IMR-90 (cell line): ENCODE measurements at regions not wholly inside any gene's neighbourhood (a gene's known extent, or its start where the extent isn't known, plus 50 kb on each side); places are given as distances from the start of the nearest gene placed in this dataset.

ENCODE experiments used
- ATAC-seq: fragments of 200-7000 bp; cut with Tn5 transposase; 2 replicates; pipeline ENCODE4 v1.9.1; 2020; ENCODE audit warnings: low read depth, mild to moderate bottlenecking, moderate library complexity
- BruUV-seq: library from RNA; stranded (reverse); fragments of 400-500 nt; replicated peaks from 2 replicates; lab custom pipeline; 2021; lab: Mats Ljungman, UMichigan
- CTCF ChIA-PET: fragments of 300-600 bp; formaldehyde crosslinking; extraction: SDS; loops from one replicate; lab custom pipeline; 2021; ENCODE audit warnings: antibody characterized with exemption; lab: Yijun Ruan, JAX
- POLR2A ChIA-PET: fragments of 300-600 bp; sonication (Branson Sonifier 250); formaldehyde crosslinking; loops from one replicate; lab custom pipeline; 2022; ENCODE audit warnings: antibody characterized with exemption; ENCODE audit not compliant: unreplicated experiment; lab: Charles Lee
- DNase-seq: peaks from one replicate; pipeline ENCODE4 v3.0.0; 2013
- H2AFZ ChIP-seq: replicated peaks from 2 replicates; pipeline ENCODE3; 2013; ENCODE audit warnings: low read length, mild to moderate bottlenecking; ENCODE audit not compliant: poor library complexity
- H2AK5ac ChIP-seq: 2 replicates; pipeline ENCODE4 v1.6.1; 2013; ENCODE audit warnings: low read depth, low read length, inconsistent platforms
- H2AK9ac ChIP-seq: replicated peaks from 2 replicates; pipeline ENCODE3; 2013; ENCODE audit warnings: mild to moderate bottlenecking, low read depth, low read length, moderate library complexity; ENCODE audit not compliant: poor library complexity
- H2BK120ac ChIP-seq: 2 replicates; pipeline ENCODE4 v1.6.1; 2013; ENCODE audit warnings: low read depth, low read length, inconsistent platforms
- H2BK15ac ChIP-seq: 3 replicates; pipeline ENCODE4 v1.6.1; 2013; ENCODE audit warnings: low read depth, low read length, inconsistent platforms
- H2BK20ac ChIP-seq: 2 replicates; pipeline ENCODE4 v1.6.1; 2013; ENCODE audit warnings: low read depth, mild to moderate bottlenecking, inconsistent platforms, low read length, moderate library complexity
- H2BK5ac ChIP-seq: 2 replicates; pipeline ENCODE4 v1.6.1; 2013; ENCODE audit warnings: mild to moderate bottlenecking, low read depth, low read length, inconsistent platforms; ENCODE audit not compliant: poor library complexity, severe bottlenecking
- H3K14ac ChIP-seq: replicated peaks from 2 replicates; pipeline ENCODE4 v1.6.1; 2013; ENCODE audit warnings: low read depth, low read length, inconsistent platforms
- H3K18ac ChIP-seq: 2 replicates; pipeline ENCODE4 v1.6.1; 2013; ENCODE audit warnings: low read depth, low read length, control low read depth
- H3K23ac ChIP-seq: 2 replicates; pipeline ENCODE4 v1.6.1; 2013; ENCODE audit warnings: low read depth, low read length, inconsistent platforms
- H3K27ac ChIP-seq: 2 replicates; pipeline ENCODE4 v1.5.1; 2013; ENCODE audit warnings: mild to moderate bottlenecking, control low read depth, low read length; ENCODE audit not compliant: insufficient read depth
- H3K27me3 ChIP-seq: 2 replicates; pipeline ENCODE4 v1.6.1; 2013; ENCODE audit warnings: low read length; ENCODE audit not compliant: control insufficient read depth, insufficient read depth
- H3K36me3 ChIP-seq: 2 replicates; pipeline ENCODE4 v1.6.1; 2013; ENCODE audit warnings: low read length, mixed read lengths; ENCODE audit not compliant: control insufficient read depth, insufficient read depth
- H3K4ac ChIP-seq: 2 replicates; pipeline ENCODE4 v1.6.1; 2013; ENCODE audit warnings: low read depth, low read length, inconsistent platforms
- H3K4me1 ChIP-seq: 2 replicates; pipeline ENCODE4 v1.6.1; 2013; ENCODE audit warnings: low read length, mixed read lengths; ENCODE audit not compliant: control insufficient read depth, insufficient read depth
- H3K4me2 ChIP-seq: 2 replicates; pipeline ENCODE4 v1.6.1; 2013; ENCODE audit warnings: low read depth, mild to moderate bottlenecking, control low read depth, low read length, moderate library complexity
- H3K4me3 ChIP-seq: 2 replicates; pipeline ENCODE4 v1.5.1; 2013; ENCODE audit warnings: low read depth, mild to moderate bottlenecking, control low read depth, low read length, moderate library complexity; ENCODE audit not compliant: insufficient read depth
- H3K56ac ChIP-seq: 2 replicates; pipeline ENCODE4 v1.6.1; 2013; ENCODE audit warnings: low read length, inconsistent platforms; ENCODE audit not compliant: insufficient read depth; ENCODE audit errors: extremely low read depth
- H3K79me1 ChIP-seq, 2 experiments: 2 replicates each; pipeline ENCODE4 v1.6.1; 2013; ENCODE audit warnings: low read length in 2 of 2, inconsistent platforms in 1 of 2, low read depth in 1 of 2
- H3K9ac ChIP-seq: 2 replicates; pipeline ENCODE4 v1.6.1; 2013; ENCODE audit warnings: low read depth, low read length, control low read depth
- H3K9me1 ChIP-seq: 2 replicates; pipeline ENCODE4 v1.6.1; 2013; ENCODE audit warnings: low read length, inconsistent platforms; ENCODE audit not compliant: insufficient read depth
- H3K9me3 ChIP-seq: 2 replicates; pipeline ENCODE4 v1.6.1; 2013; ENCODE audit warnings: low read length; ENCODE audit not compliant: control insufficient read depth, insufficient read depth
- H4K20me1 ChIP-seq: 2 replicates; pipeline ENCODE4 v1.6.1; 2013; ENCODE audit warnings: low read length, inconsistent platforms; ENCODE audit not compliant: insufficient read depth
- H4K5ac ChIP-seq: 2 replicates; pipeline ENCODE4 v1.6.1; 2013; ENCODE audit warnings: mild to moderate bottlenecking, low read depth, low read length, control low read depth
- H4K8ac ChIP-seq, 2 experiments: 2 replicates each; pipeline ENCODE4 v1.6.1; 2013; ENCODE audit warnings: low read depth in 2 of 2, low read length in 2 of 2, control low read depth in 1 of 2, inconsistent platforms in 1 of 2
- H4K91ac ChIP-seq: 2 replicates; pipeline ENCODE4 v1.6.1; 2013; ENCODE audit warnings: low read depth, low read length, inconsistent platforms; ENCODE audit not compliant: insufficient read depth
- BHLHE40 ChIP-seq: fragments of 150-350 bp; IDR thresholded peaks from 2 replicates; pipeline ENCODE4 v1.6.1; 2016; ENCODE audit warnings: mild to moderate bottlenecking, low read depth, low read length
- CEBPB ChIP-seq: IDR thresholded peaks from 2 replicates; pipeline ENCODE4 v1.6.1; 2012; ENCODE audit warnings: low read depth, low read length, improper control_type of control experiment
- CHD1 ChIP-seq: IDR thresholded peaks from 2 replicates; pipeline ENCODE4 v1.6.1; 2012; ENCODE audit warnings: low read depth, low read length, improper control_type of control experiment
- CTCF ChIP-seq: conservative IDR thresholded peaks from 2 replicates; pipeline ENCODE4 v1.5.1; 2012; ENCODE audit warnings: mild to moderate bottlenecking, low read depth, low read length, improper control_type of control experiment
- ELK1 ChIP-seq: fragments of 150-350 bp; IDR thresholded peaks from 2 replicates; pipeline ENCODE4 v1.6.1; 2016; ENCODE audit warnings: low read depth, mild to moderate bottlenecking, low read length, moderate library complexity, borderline replicate concordance
- FOS ChIP-seq: fragments of 150-350 bp; IDR thresholded peaks from 2 replicates; pipeline ENCODE4 v1.6.1; 2016; ENCODE audit warnings: low read depth, low read length
- MAFK ChIP-seq: IDR thresholded peaks from 2 replicates; pipeline ENCODE4 v1.6.1; 2012; ENCODE audit warnings: low read depth, low read length, improper control_type of control experiment
- MAZ ChIP-seq: IDR thresholded peaks from 2 replicates; pipeline ENCODE4 v1.6.1; 2012; ENCODE audit warnings: low read depth, mild to moderate bottlenecking, low read length, improper control_type of control experiment, moderate library complexity, borderline replicate concordance
- MXI1 ChIP-seq: IDR thresholded peaks from 2 replicates; pipeline ENCODE4 v1.6.1; 2012; ENCODE audit warnings: low read depth, mild to moderate bottlenecking, low read length, moderate library complexity, borderline replicate concordance
- NFE2L2 ChIP-seq: fragments of 150-350 bp; IDR thresholded peaks from 2 replicates; pipeline ENCODE4 v1.6.1; 2016; ENCODE audit warnings: low read depth, mild to moderate bottlenecking, low read length
- POLR2A ChIP-seq: IDR thresholded peaks from 2 replicates; pipeline ENCODE4 v1.6.1; 2012; ENCODE audit warnings: mild to moderate bottlenecking, low read depth, low read length
- RAD21 ChIP-seq: IDR thresholded peaks from 2 replicates; pipeline ENCODE4 v1.6.1; 2012; ENCODE audit warnings: low read length, improper control_type of control experiment
- RCOR1 ChIP-seq: IDR thresholded peaks from 2 replicates; pipeline ENCODE4 v1.6.1; 2012; ENCODE audit warnings: mild to moderate bottlenecking, low read length, improper control_type of control experiment; ENCODE audit not compliant: insufficient replicate concordance
- RFX5 ChIP-seq: IDR thresholded peaks from 2 replicates; pipeline ENCODE4 v1.8.0; 2012; ENCODE audit warnings: low read depth, mild to moderate bottlenecking, low read length, moderate library complexity
- SMC3 ChIP-seq: fragments of 150-350 bp; IDR thresholded peaks from 2 replicates; pipeline ENCODE4 v1.6.1; 2016; ENCODE audit warnings: low read depth, mild to moderate bottlenecking, antibody characterized with exemption, low read length, moderate library complexity
- WGBS, 2 experiments: methylation state at CpG; one replicate each; pipeline versions ENCODE4 v1.1.5 to v1.1.7; 2013; ENCODE audit warnings: missing lambda C conversion rate in 2 of 2; ENCODE audit not compliant: insufficient read length in 1 of 2; ENCODE audit errors: extremely low coverage in 2 of 2; 5-methylcytosine and 5-hydroxymethylcytosine counted together
- dilution Hi-C: fragments of 300-500 bp; cut with HindIII; formaldehyde crosslinking; loops from one replicate; pipeline ENCODE4 v1.14.3; 2018; ENCODE audit warnings: low sequenced_read_pairs; ENCODE audit not compliant: unreplicated experiment
- in situ Hi-C: fragments of 300-500 bp; cut with MboI; formaldehyde crosslinking; loops from 3 replicates; pipeline ENCODE4 v1.14.3; 2019; ENCODE audit warnings: low sequenced_read_pairs, inconsistent platforms, mixed read lengths
- intact Hi-C: fragments of 100-400 bp; cut with micrococcal nuclease; formaldehyde crosslinking; loops from 2 replicates; pipeline ENCODE4 v1.10.0; 2022
- TF ChIP-seq, protein P1 (sequence below): fragments of 150-350 bp; IDR thresholded peaks from 2 replicates; pipeline ENCODE4 v1.6.1; 2017; ENCODE audit warnings: mild to moderate bottlenecking, antibody characterized with exemption, low read length, low read depth

DNA sequence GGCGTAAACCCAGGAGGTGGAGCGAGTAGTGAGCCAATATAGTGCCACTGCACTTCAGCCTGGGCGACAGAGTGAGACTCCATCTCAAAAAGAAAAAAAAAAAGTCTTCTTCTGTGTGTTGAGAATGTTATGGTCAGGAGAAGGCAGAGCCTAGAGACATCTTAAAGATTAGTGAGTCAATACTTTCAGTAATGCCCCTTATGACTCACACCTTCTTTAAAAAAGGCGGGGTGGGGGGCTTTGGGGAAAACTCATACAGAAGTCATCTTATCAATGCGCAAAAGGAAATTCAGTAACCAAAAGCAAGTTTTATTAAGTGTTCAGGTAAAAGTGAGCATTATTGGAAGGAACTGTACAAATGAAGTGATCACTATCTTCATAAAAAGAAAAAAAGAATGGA lies 1369.8 kb upstream of the LRRTM3 start:
- Histone ChIP-seq H4K5ac (no peak overlapping the region), H2BK5ac (no peak overlapping the region), H4K20me1 (no peaks in the 10 kb centered on the region), H2AK5ac (no peak overlapping the region), H3K4me2 (no peak overlapping the region), H2BK20ac (no peak overlapping the region), H3K4me3 (no peak overlapping the region), H3K56ac (no peak overlapping the region), H2BK120ac (no peak overlapping the region), H3K9ac (no peak overlapping the region), H3K4me1 (no peaks in the 10 kb centered on the region), H3K4ac (no peak overlapping the region), H3K27me3 (no peaks in the 10 kb centered on the region), H3K9me3 (no peaks in the 10 kb centered on the region; the same call in 1 of the 2 replicates), H3K79me1 (no peaks in the 10 kb centered on the region), H3K14ac (no peak overlapping the region), H4K91ac (no peak overlapping the region), H3K9me1 (no peaks in the 10 kb centered on the region), H3K18ac (no peak overlapping the region), H2AFZ (no peak overlapping the region), H2AK9ac (no peak overlapping the region), H4K8ac (no peak overlapping the region), H3K36me3 (no peaks in the 10 kb centered on the region), H3K23ac (no peak overlapping the region), H2BK15ac (no peak overlapping the region), H3K27ac (no peak overlapping the region)
- dilution Hi-C loops, result no loop called here
- ChIA-PET CTCF (no interaction called here), POLR2A (no interaction called here)
- in situ Hi-C loops, result no loop called here
- DNase-seq (no peak), ATAC-seq (no peak)
- intact Hi-C loops, result no loop called here
- TF ChIP-seq MXI1, result no peak
- TF ChIP-seq, protein P1, sequence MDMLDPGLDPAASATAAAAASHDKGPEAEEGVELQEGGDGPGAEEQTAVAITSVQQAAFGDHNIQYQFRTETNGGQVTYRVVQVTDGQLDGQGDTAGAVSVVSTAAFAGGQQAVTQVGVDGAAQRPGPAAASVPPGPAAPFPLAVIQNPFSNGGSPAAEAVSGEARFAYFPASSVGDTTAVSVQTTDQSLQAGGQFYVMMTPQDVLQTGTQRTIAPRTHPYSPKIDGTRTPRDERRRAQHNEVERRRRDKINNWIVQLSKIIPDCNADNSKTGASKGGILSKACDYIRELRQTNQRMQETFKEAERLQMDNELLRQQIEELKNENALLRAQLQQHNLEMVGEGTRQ, result no peak
- no peak for TF ChIP-seq POLR2A
- TF ChIP-seq CHD1, result no peak
- no peak for TF ChIP-seq ELK1
- no peak for TF ChIP-seq MAFK
- TF ChIP-seq CEBPB, result no peak
- no peak for TF ChIP-seq RCOR1
- no peak for TF ChIP-seq RFX5
- TF ChIP-seq MAZ, result no peak
- no peak for TF ChIP-seq RAD21
- TF ChIP-seq SMC3, result no peak
- no peak for TF ChIP-seq FOS
- no peak for TF ChIP-seq BHLHE40
- TF ChIP-seq CTCF, result no peak
- TF ChIP-seq NFE2L2, result no peak
- WGBS, 2 experiments, result no CpG with 5 or more reads among the region's 5 CpGs
- no TSS peak for BruUV-seq
